ENCODE measurements at regions not wholly inside any gene's neighbourhood (a gene's known extent, or its start where the extent isn't known, plus 50 kb on each side); places are given as distances from the start of the nearest gene placed in this dataset.

DNA sequence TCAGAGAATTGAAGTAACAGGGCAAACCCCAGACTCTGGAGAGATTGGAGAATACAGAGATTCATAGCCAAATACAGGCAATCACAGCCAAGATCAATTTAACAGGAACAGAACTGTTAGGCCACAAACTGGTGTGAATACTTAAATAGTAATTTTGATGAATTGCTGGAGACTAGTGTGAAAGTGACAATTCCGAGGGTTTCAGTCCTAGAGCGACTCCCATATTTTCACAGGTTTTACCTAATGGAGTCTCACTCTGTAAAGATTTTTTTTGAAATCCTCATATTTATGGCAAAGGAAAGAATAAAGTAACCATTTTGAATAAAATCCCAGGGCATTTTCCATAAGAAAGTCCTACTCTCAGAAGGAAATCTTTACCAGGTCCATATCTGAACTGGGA, 135.5 kb downstream of the MMUT start:
- TF ChIP-seq, protein P1, sequence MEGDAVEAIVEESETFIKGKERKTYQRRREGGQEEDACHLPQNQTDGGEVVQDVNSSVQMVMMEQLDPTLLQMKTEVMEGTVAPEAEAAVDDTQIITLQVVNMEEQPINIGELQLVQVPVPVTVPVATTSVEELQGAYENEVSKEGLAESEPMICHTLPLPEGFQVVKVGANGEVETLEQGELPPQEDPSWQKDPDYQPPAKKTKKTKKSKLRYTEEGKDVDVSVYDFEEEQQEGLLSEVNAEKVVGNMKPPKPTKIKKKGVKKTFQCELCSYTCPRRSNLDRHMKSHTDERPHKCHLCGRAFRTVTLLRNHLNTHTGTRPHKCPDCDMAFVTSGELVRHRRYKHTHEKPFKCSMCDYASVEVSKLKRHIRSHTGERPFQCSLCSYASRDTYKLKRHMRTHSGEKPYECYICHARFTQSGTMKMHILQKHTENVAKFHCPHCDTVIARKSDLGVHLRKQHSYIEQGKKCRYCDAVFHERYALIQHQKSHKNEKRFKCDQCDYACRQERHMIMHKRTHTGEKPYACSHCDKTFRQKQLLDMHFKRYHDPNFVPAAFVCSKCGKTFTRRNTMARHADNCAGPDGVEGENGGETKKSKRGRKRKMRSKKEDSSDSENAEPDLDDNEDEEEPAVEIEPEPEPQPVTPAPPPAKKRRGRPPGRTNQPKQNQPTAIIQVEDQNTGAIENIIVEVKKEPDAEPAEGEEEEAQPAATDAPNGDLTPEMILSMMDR (conservative IDR thresholded peaks at IDR 0.05): no peak
- TF ChIP-seq ZFX (IDR thresholded peaks at IDR 0.05): no peak

Data from C4-2B (cell line).